Heart left ventricle (tissue), 13 donors: ENCODE measurements at regions not wholly inside any gene's neighbourhood (a gene's known extent, or its start where the extent isn't known, plus 50 kb on each side); places are given as distances from the start of the nearest gene placed in this dataset.

Experiments
- CTCF ChIP-seq, 12 donors: fragments of 200-600 bp; sonication (generic) in 4 of 12; IDR thresholded peaks; one replicate each; pipeline versions ENCODE4 v1.5.0 to v1.8.0; 2018 to 2022; ENCODE audit warnings: antibody characterized with exemption in 12 of 12, mild to moderate bottlenecking in 5 of 12
- POLR2A ChIP-seq, 2 donors: fragments of 450-650 bp; IDR thresholded peaks; one replicate each; pipeline ENCODE4 v1.6.1; 2017; ENCODE audit warnings: antibody characterized with exemption in 2 of 2, mild to moderate bottlenecking in 2 of 2, moderate library complexity in 2 of 2
- donor health status: ischemic (EF 13 %, LVEDD 7.1; RV severe dilation, severe dysfunction).
- donor health status: DM: no; HTN: yes; CAD: no.
- donor health status: DM: no; HTN: no; CAD: no.
- donor health status: ischemic (EF 25% LVEDD 6.9; RV normal size, moderate dysfunction).
- donor health status: ischemic (EF 25% LVEDD 5.7; RV mildly dilated, moderate dysfunction).
- donor health status: ischemic (EF 35%, LVEDD 5.7; RV mildly dilated, moderate dysfunction).
- donor health status: nonischemic (EF 11% LVEDD 7.7; RV severe dilation, severe dysfunction).
- donor health status: DM: yes; HTN: yes; CAD: no.
- donor health status: PGD.
- donor health status: ischemic (EF 29% LVEDD 5.4; RV normal size, mild dysfunction).
- donor health status: nonischemic (EF 23%, LVEDD 6.1; RV moderate dilation, normal function).

DNA sequence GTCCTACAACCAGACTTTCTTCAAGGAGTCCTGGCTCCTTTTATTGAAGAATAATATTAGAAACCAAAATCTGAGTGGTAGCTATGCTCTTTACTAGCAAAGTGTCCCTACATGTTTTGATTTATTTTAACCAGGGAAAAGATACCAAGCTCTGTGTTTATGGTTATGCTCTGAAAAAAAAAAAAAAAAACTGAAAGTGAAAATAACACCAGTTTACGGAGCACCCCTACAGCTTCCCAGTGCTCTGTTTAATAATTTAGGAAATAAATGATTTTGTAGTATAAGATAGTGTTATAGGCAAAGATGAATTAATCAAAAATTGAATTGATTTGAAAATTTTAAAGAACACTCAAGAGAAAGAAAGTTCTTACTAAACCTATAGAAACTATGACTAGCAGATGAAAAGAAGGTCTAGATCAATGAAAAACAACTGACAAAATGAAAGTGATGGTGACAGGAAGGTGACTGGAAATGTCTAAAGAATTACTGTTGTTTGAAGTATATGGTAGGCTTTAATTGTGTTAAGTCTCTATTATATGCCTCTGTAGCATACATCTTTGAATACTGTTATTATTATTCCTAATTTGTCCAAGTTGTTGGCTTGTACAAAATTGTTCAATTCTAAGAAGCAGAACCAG, 1698.4 kb upstream of the PCDH10 start:
- no peak for TF ChIP-seq CTCF (IDR thresholded peaks at IDR 0.05)
- no peak for TF ChIP-seq POLR2A (IDR thresholded peaks at IDR 0.05)
